ENCODE measurements at regions not wholly inside any gene's neighbourhood (a gene's known extent, or its start where the extent isn't known, plus 50 kb on each side); places are given as distances from the start of the nearest gene placed in this dataset.
"Not testable (repeated sequence)": the region's sequence is repeated elsewhere in the genome, so short reads cannot be mapped to it uniquely, and the experiment has no call there.

DNA sequence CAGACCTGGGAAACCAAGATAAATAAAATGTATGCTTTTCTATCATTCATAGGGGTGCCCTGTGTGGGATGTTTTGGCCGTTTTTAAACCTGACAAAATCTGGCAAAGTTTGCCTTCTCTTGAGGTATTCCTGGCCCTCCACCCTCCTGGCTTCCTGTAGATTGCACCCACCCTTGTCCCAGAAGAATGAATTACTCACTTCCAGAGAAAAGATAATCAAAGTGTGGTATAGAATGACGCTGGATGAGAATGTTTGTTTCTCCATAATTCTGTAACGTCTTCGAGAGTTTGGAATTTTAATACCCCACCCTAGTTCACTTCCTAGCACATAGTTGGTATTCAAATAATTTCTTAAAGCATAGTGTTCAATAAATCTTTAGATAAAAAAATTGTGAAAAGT, 519.7 kb upstream of the PFKP start:
- Histone ChIP-seq H3K4me1 (ENCODE audit: insufficient read depth) (no peaks in the 10 kb centered on the region), H3K36me3 (no peaks in the 10 kb centered on the region), H3K4me3 (no peak overlapping the region), H3K27ac (no peak overlapping the region), H3K27me3 (no peaks in the 10 kb centered on the region), H3K9me3 (no peaks in the 10 kb centered on the region)
- TF ChIP-seq, protein P1, sequence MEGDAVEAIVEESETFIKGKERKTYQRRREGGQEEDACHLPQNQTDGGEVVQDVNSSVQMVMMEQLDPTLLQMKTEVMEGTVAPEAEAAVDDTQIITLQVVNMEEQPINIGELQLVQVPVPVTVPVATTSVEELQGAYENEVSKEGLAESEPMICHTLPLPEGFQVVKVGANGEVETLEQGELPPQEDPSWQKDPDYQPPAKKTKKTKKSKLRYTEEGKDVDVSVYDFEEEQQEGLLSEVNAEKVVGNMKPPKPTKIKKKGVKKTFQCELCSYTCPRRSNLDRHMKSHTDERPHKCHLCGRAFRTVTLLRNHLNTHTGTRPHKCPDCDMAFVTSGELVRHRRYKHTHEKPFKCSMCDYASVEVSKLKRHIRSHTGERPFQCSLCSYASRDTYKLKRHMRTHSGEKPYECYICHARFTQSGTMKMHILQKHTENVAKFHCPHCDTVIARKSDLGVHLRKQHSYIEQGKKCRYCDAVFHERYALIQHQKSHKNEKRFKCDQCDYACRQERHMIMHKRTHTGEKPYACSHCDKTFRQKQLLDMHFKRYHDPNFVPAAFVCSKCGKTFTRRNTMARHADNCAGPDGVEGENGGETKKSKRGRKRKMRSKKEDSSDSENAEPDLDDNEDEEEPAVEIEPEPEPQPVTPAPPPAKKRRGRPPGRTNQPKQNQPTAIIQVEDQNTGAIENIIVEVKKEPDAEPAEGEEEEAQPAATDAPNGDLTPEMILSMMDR (IDR thresholded peaks at IDR 0.05) = no peak
- no peak for DNase-seq
- WGBS, 3 donors = 63 to 68% (median 64%) methylated on average over 4 of the region's 4 CpGs
- intact Hi-C loops (cut with DNase I) = no loop called here

GRCh38 chr10:2546894-2547293, 520.5 kb upstream of the PFKP start:
- intact Hi-C loops (cut with DNase I); H3K36me3 ChIP-seq; H3K27ac ChIP-seq; H3K4me1 ChIP-seq (ENCODE audit: insufficient read depth); H3K4me3 ChIP-seq; DNase-seq; H3K9me3 ChIP-seq; H3K27me3 ChIP-seq: not testable (repeated sequence)
- 92 to 93% (median 92%) methylated on average over 3 of the region's 3 CpGs for WGBS, 3 donors

- 68 to 78% (median 75%) methylated on average over 3 of the region's 3 CpGs for WGBS, 3 donors
- H3K9me3 ChIP-seq = no peaks in the 10 kb centered on the region
- H3K27ac ChIP-seq = no peak overlapping the region
- no peak for TF ChIP-seq POLR2A (IDR thresholded peaks at IDR 0.05)
- TF ChIP-seq, protein P1 (IDR thresholded peaks at IDR 0.05) = no peak
- TF ChIP-seq EP300 (IDR thresholded peaks at IDR 0.05) = no peak
- intact Hi-C loops (cut with DNase I) = no loop called here
- DNase-seq = no peak
- H3K27me3 ChIP-seq = no peaks in the 10 kb centered on the region
- no peaks in the 10 kb centered on the region for H3K4me1 ChIP-seq (ENCODE audit: insufficient read depth)
- no peak overlapping the region for H3K4me3 ChIP-seq
- H3K36me3 ChIP-seq = no peaks in the 10 kb centered on the region
These were observed 523.4 kb upstream of the PFKP start for GRCh38 chr10:2543974-2544373.

- intact Hi-C loops (cut with DNase I) = no loop called here
- H3K9me3 ChIP-seq = no peaks in the 10 kb centered on the region
- DNase-seq = no peak
These were observed 524.0 kb upstream of the PFKP start for GRCh38 chr10:2543142-2543886.

DNA sequence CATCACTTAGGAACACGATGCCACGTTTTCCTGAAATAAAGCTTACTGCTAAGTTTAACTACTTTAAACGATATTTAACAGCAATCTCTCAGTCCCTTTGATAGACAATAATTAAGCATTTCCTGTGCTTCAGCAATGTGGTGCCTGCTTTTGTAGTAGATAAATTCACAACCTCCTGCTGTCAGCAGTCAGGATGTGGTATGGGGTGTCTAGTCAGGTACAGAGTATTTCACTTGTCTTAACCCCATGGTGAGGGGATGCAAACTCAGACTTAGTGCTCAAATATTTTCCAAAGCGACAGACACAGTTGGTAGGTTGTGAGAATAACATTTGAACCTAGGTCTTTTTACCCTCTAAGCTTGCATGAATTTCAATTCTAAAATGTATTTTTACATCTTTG, 526.2 kb upstream of the PFKP start:
- no peaks in the 10 kb centered on the region for H3K4me1 ChIP-seq (ENCODE audit: insufficient read depth)
- DNase-seq = no peak
- H3K9me3 ChIP-seq = no peaks in the 10 kb centered on the region
- no peaks in the 10 kb centered on the region for H3K27me3 ChIP-seq
- TF ChIP-seq POLR2A (IDR thresholded peaks at IDR 0.05) = no peak
- TF ChIP-seq EP300 (IDR thresholded peaks at IDR 0.05) = no peak
- TF ChIP-seq, protein P1 (IDR thresholded peaks at IDR 0.05) = no peak
- intact Hi-C loops (cut with DNase I) = no loop called here
- 54 to 66% (median 55%) methylated on average over 4 of the region's 4 CpGs for whole genome bisulfite sequencing, 3 donors
- H3K4me3 ChIP-seq = no peak overlapping the region
- no peaks in the 10 kb centered on the region for H3K36me3 ChIP-seq
- H3K27ac ChIP-seq = no peak overlapping the region

More at GRCh38 chr10:2543142-2543886, 524.0 kb upstream of the PFKP start:
- WGBS, 3 donors = 86 to 88% (median 88%) methylated on average over 17 of the region's 17 CpGs
- Histone ChIP-seq H3K4me3 (no peak overlapping the region), H3K36me3 (no peaks in the 10 kb centered on the region), H3K27ac (no peak overlapping the region), H3K27me3 (no peaks in the 10 kb centered on the region), H3K4me1 (ENCODE audit: insufficient read depth) (no peaks in the 10 kb centered on the region)
- TF ChIP-seq POLR2A (IDR thresholded peaks at IDR 0.05) = no peak
- no peak for TF ChIP-seq EP300 (IDR thresholded peaks at IDR 0.05)
- TF ChIP-seq, protein P1 (IDR thresholded peaks at IDR 0.05) = no peak
